PC-3 (cell line): ENCODE measurements at regions not wholly inside any gene's neighbourhood (a gene's known extent, or its start where the extent isn't known, plus 50 kb on each side); places are given as distances from the start of the nearest gene placed in this dataset.

Experiments used
- EZH2phosphoT487 ChIP-seq: fragments of 300-600 bp; sonication (generic); IDR thresholded peaks from 2 replicates; pipeline ENCODE4 v1.6.1; 2018; ENCODE audit warnings: mild to moderate bottlenecking, antibody characterized with exemption, low read length, borderline replicate concordance
- TF ChIP-seq, protein P1 (sequence below): fragments of 300-600 bp; sonication (generic); conservative IDR thresholded peaks from 2 replicates; pipeline ENCODE4 v1.5.1; 2017; ENCODE audit warnings: antibody characterized with exemption, low read depth, mild to moderate bottlenecking, low read length

DNA sequence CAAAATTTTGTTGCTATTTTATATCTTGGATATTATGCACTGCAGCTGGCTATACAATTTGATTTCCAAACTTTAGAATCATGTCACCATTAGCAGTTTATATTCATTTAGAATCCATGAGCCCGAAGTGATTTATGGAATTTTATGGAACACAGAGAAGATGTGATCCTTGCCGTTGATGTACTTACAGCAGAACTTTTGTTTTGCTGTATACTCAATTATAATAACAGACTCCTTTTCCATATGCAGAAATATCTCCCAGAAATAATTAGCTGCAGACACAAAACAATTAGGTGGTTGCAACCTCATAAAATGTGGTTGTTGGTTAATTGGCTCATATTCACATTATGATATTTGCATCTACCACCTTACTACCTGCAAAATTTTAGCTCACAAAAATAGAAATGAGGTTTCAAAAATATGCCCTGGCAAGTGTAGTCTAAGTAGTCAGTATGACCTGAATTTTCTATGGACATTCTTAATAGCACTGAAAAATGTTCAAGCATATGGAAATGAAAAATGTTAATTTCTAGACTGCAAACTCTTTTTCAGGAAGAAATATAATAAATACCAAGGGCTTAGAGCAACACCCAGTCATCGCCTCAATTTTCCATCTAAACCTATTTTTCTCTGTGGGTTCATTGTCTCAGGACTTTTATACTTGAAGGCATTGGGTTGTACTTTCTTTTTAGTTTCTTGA, 997.6 kb downstream of the MCTP2 start:
- TF ChIP-seq, protein P1, sequence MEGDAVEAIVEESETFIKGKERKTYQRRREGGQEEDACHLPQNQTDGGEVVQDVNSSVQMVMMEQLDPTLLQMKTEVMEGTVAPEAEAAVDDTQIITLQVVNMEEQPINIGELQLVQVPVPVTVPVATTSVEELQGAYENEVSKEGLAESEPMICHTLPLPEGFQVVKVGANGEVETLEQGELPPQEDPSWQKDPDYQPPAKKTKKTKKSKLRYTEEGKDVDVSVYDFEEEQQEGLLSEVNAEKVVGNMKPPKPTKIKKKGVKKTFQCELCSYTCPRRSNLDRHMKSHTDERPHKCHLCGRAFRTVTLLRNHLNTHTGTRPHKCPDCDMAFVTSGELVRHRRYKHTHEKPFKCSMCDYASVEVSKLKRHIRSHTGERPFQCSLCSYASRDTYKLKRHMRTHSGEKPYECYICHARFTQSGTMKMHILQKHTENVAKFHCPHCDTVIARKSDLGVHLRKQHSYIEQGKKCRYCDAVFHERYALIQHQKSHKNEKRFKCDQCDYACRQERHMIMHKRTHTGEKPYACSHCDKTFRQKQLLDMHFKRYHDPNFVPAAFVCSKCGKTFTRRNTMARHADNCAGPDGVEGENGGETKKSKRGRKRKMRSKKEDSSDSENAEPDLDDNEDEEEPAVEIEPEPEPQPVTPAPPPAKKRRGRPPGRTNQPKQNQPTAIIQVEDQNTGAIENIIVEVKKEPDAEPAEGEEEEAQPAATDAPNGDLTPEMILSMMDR, result no peak
- no peak for TF ChIP-seq EZH2phosphoT487
